ENCODE measurements at regions not wholly inside any gene's neighbourhood (a gene's known extent, or its start where the extent isn't known, plus 50 kb on each side); places are given as distances from the start of the nearest gene placed in this dataset.

GRCh38 chr10:3339531-3339950 lies 167.0 kb upstream of the PITRM1 start:
- no peak for TF ChIP-seq GATA2 (IDR thresholded peaks at IDR 0.05; ENCODE audit: low read depth, low read length)
- no peak for TF ChIP-seq GATA3 (IDR thresholded peaks at IDR 0.05; ENCODE audit: low read depth, low read length)

Measured in SH-SY5Y (cell line).